ENCODE measurements at regions not wholly inside any gene's neighbourhood (a gene's known extent, or its start where the extent isn't known, plus 50 kb on each side); places are given as distances from the start of the nearest gene placed in this dataset.

DNA sequence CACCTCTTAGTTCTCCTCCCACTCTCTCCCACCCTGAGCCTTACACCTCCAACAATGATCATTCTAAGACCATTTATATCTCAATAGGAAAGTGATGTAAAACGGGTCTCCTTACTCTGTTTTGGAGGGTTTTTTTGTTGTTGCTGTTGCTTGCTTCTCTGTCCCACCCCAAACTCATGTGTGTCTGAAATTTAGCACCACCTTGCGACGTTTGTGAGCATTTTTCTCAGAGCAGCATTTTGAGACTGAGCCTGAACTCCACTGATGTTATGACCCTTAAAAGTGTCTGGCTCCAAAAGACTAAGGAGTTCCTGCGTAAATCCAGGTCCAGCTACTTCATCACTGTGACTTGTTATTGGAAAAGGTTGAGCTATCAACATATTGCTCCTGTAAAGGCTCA is 155.0 kb downstream of the DAD1 start:
- CTCF ChIA-PET, result no interaction called here
- no TSS peak for BruUV-seq (replicated peaks)
- TF ChIP-seq, protein P1, sequence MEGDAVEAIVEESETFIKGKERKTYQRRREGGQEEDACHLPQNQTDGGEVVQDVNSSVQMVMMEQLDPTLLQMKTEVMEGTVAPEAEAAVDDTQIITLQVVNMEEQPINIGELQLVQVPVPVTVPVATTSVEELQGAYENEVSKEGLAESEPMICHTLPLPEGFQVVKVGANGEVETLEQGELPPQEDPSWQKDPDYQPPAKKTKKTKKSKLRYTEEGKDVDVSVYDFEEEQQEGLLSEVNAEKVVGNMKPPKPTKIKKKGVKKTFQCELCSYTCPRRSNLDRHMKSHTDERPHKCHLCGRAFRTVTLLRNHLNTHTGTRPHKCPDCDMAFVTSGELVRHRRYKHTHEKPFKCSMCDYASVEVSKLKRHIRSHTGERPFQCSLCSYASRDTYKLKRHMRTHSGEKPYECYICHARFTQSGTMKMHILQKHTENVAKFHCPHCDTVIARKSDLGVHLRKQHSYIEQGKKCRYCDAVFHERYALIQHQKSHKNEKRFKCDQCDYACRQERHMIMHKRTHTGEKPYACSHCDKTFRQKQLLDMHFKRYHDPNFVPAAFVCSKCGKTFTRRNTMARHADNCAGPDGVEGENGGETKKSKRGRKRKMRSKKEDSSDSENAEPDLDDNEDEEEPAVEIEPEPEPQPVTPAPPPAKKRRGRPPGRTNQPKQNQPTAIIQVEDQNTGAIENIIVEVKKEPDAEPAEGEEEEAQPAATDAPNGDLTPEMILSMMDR (conservative IDR thresholded peaks at IDR 0.05), result no peak
- no peak for TF ChIP-seq EZH2 (IDR thresholded peaks at IDR 0.05; ENCODE audit: low read depth)
- H3K4me1 ChIP-seq (replicated peaks; ENCODE audit: insufficient read depth), result peaks cover 36% of the 10 kb centered on the region
- no peak overlapping the region for H2AFZ ChIP-seq
- H4K20me1 ChIP-seq (ENCODE audit: insufficient read depth), result no peaks in the 10 kb centered on the region
- H3K9me3 ChIP-seq (ENCODE audit: insufficient read depth, low read depth), result no peaks in the 10 kb centered on the region
- no peaks in the 10 kb centered on the region for H3K27me3 ChIP-seq (ENCODE audit: insufficient read depth, low read depth)
- no peaks in the 10 kb centered on the region for H3K36me3 ChIP-seq (ENCODE audit: low read depth)
- H3K4me2 ChIP-seq, result no peak overlapping the region
- peaks cover 17% of the 10 kb centered on the region for H3F3A ChIP-seq (ENCODE audit: insufficient read depth, low read depth)
- no peaks in the 10 kb centered on the region for H3K79me2 ChIP-seq (ENCODE audit: low read depth)
- no peak for DNase-seq
- peak overlapping the region; percentile 100; the same call in 1 of the 2 replicates for H3K27ac ChIP-seq
- intact Hi-C loops (cut with micrococcal nuclease; ENCODE audit: unreplicated experiment), result no loop called here
- H3K4me3 ChIP-seq, result no peak overlapping the region
- POLR2A ChIA-PET (ENCODE audit: unreplicated experiment), result interaction anchor here (0.7 kb wide), 1 partner anchor 244 kb away, joined by 4 read pairs; no protein-coding TSS in a partner anchor
- H3K9me2 ChIP-seq (ENCODE audit: insufficient read depth), result no peaks in the 10 kb centered on the region

DNA sequence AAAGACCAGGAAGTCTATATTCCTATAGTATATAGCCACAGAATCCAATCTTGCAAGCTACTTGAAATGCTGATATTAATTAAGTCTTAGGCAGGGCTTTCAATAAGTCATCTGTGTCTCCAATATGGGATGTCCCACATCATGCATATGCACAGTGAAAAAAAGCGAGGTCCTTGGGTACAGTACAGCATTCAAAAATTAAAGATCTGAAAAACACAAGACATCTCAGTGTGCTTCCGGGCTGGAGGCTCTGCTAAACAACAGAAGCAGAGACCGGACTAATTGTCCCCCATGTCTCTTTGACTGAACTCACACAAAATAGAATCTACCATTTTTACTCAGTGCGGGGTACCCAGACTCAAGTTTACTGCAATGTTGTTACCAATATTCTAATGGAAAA is 156.0 kb downstream of the DAD1 start:
- Histone ChIP-seq H3K79me2 (ENCODE audit: low read depth) (no peaks in the 10 kb centered on the region), H3K27me3 (ENCODE audit: insufficient read depth, low read depth) (no peaks in the 10 kb centered on the region), H3F3A (ENCODE audit: insufficient read depth, low read depth) (peaks cover 24% of the 10 kb centered on the region), H3K4me3 (no peak overlapping the region; the same call in 1 of the 2 replicates), H3K9me2 (ENCODE audit: insufficient read depth) (no peaks in the 10 kb centered on the region), H2AFZ (no peak overlapping the region), H3K9me3 (ENCODE audit: insufficient read depth, low read depth) (no peaks in the 10 kb centered on the region), H3K4me2 (peak overlapping the region; percentile 66), H3K27ac (peak overlapping the region; percentile 100), H3K36me3 (ENCODE audit: low read depth) (no peaks in the 10 kb centered on the region), H3K4me1 (replicated peaks; ENCODE audit: insufficient read depth) (peaks cover 46% of the 10 kb centered on the region), H4K20me1 (ENCODE audit: insufficient read depth) (no peaks in the 10 kb centered on the region)
- no peak for DNase-seq
- POLR2A ChIA-PET (ENCODE audit: unreplicated experiment), result interaction anchor here (0.6 kb wide), 2 partner anchors 11 to 497 kb away, joined by 3 to 8 read pairs; no protein-coding TSS in a partner anchor
- no peak for TF ChIP-seq EZH2 (IDR thresholded peaks at IDR 0.05; ENCODE audit: low read depth)
- TF ChIP-seq, protein P1 (conservative IDR thresholded peaks at IDR 0.05), result no peak
- CTCF ChIA-PET, result no interaction called here
- BruUV-seq (replicated peaks), result no TSS peak
- intact Hi-C loops (cut with micrococcal nuclease; ENCODE audit: unreplicated experiment), result no loop called here

DNA sequence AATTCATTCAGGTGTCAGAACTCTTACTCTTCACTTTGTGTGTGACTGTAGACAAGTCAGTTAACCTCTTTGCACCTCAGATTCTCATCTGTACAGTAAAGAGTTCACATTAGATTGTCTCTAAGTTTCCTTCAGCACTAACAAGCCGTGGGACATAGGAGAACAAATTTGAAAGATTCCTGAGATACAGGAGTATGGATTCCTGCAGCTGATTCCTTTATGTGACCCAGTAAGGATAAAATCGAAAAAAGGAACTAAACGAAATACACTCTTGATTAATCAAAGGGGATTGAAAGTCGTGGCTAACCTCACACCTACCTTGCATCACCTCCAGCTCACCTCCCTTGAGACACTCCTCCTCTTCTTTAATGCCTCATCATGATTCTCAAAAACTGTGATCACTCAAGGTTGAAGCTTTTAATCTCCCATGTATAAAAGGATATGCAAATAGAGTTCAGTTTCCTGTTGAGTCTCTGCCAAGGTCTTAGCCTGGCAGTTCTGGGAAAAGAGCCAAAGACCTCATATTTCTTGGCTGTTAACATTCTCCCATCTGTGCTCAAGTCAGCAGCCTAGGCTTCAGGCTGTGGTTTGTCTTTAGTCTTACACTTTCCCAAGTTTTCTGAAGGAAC is 156.6 kb downstream of the DAD1 start:
- intact Hi-C loops (cut with micrococcal nuclease; ENCODE audit: unreplicated experiment), result no loop called here
- POLR2A ChIA-PET (ENCODE audit: unreplicated experiment), result interaction anchor here (0.6 kb wide), 1 partner anchor 497 kb away, joined by 3 read pairs; no protein-coding TSS in a partner anchor
- H3K4me2 ChIP-seq, result peak overlapping the region; percentile 66

More for the DNA sequence above, 156.6 kb downstream of the DAD1 start:
- BruUV-seq (replicated peaks), result no TSS peak
- H3K79me2 ChIP-seq (ENCODE audit: low read depth), result no peaks in the 10 kb centered on the region
- H3K4me3 ChIP-seq, result peak overlapping the region; percentile 26; the same call in 1 of the 2 replicates
- no peaks in the 10 kb centered on the region for H3K9me2 ChIP-seq (ENCODE audit: insufficient read depth)
- H3K27ac ChIP-seq, result peak overlapping the region; percentile 100
- H3K36me3 ChIP-seq (ENCODE audit: low read depth), result no peaks in the 10 kb centered on the region
- H3K9me3 ChIP-seq (ENCODE audit: insufficient read depth, low read depth), result no peaks in the 10 kb centered on the region
- TF ChIP-seq, protein P1 (conservative IDR thresholded peaks at IDR 0.05), result no peak
- no peak for TF ChIP-seq EZH2 (IDR thresholded peaks at IDR 0.05; ENCODE audit: low read depth)
- CTCF ChIA-PET, result no interaction called here
- H3F3A ChIP-seq (ENCODE audit: insufficient read depth, low read depth), result peaks cover 30% of the 10 kb centered on the region
- H2AFZ ChIP-seq, result peak overlapping the region; percentile 68; the same call in 1 of the 2 replicates
- H3K4me1 ChIP-seq (replicated peaks; ENCODE audit: insufficient read depth), result peaks cover 52% of the 10 kb centered on the region
- no peaks in the 10 kb centered on the region for H4K20me1 ChIP-seq (ENCODE audit: insufficient read depth)
- no peaks in the 10 kb centered on the region for H3K27me3 ChIP-seq (ENCODE audit: insufficient read depth, low read depth)
- DNase-seq, result peak; percentile 57 to 92

Measured in PC-9 (cell line).